Stimulated activated naive CD8-positive, alpha-beta T cell treated with anti-CD3 and anti-CD28 coated beads, Interleukin-15, amount 100 ng/mL, for 72 hours (primary cell): ENCODE measurements at regions not wholly inside any gene's neighbourhood (a gene's known extent, or its start where the extent isn't known, plus 50 kb on each side); places are given as distances from the start of the nearest gene placed in this dataset.
"Not testable (repeated sequence)": the region's sequence is repeated elsewhere in the genome, so short reads cannot be mapped to it uniquely, and the experiment has no call there.

Experiments
- ATAC-seq: fragments of 150-1000 bp; cut with Tn5 transposase; 2 replicates; pipeline ENCODE4 v1.10.0; 2021; ENCODE audit warnings: mild to moderate bottlenecking, moderate library complexity
- DNase-seq, 2 donors: peaks; one replicate each; pipeline ENCODE4 v3.0.0; 2021 to 2022
- H3K27ac Mint-ChIP-seq, 2 donors: one replicate each; pipeline ENCODE4 v1.8.0; 2022; ENCODE audit warnings: mild to moderate bottlenecking in 2 of 2, mixed read lengths in 2 of 2, moderate library complexity in 2 of 2
- H3K27me3 Mint-ChIP-seq: one replicate; pipeline ENCODE4 v1.8.0; 2022; ENCODE audit warnings: mixed read lengths
- H3K4me1 Mint-ChIP-seq: one replicate; pipeline ENCODE4 v1.8.0; 2022; ENCODE audit warnings: mild to moderate bottlenecking, mixed read lengths
- H3K4me3 Mint-ChIP-seq, 2 donors: one replicate each; pipeline ENCODE4 v1.8.0; 2022; ENCODE audit warnings: mild to moderate bottlenecking in 2 of 2, mixed read lengths in 2 of 2, moderate library complexity in 1 of 2
- H3K9me3 Mint-ChIP-seq, 2 donors: one replicate each; pipeline ENCODE4 v1.8.0; 2022; ENCODE audit warnings: mixed read lengths in 2 of 2

- DNase-seq: no peak
- Mint-ChIP-seq H3K27me3 (peaks cover 26% of the 10 kb centered on the region), H3K4me3 (no peak overlapping the region), H3K4me1 (no peaks in the 10 kb centered on the region), H3K9me3 (peaks cover 6 to 8% of the 10 kb centered on the region in 2 donors), H3K27ac (no peak overlapping the region)
- ATAC-seq: no peak
Observed at GRCh38 chr16:26396511-26397235, 670.1 kb upstream of the C16orf82 start.

DNA sequence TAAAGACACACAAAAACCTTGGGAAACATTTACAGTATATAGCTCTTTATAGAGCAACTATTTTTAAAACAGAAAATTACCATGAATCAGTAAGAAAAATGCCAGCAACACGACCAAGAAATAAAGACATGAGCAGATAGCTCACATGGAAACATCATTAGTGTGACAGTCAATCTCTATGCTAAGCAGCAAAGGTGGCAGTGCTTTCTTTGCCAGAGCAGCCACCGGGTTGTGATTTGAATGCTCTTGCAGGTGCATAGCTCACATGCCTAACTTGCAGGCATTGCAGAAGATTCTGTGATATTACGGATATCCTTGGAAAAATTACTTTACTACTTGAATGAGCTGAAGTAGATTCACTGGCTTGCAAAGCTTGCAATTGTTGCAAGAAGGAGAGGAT is 652.9 kb upstream of the C16orf82 start:
- H3K9me3 Mint-ChIP-seq: peaks cover 0 to 9% of the 10 kb centered on the region in 2 donors
- no peak overlapping the region for H3K4me3 Mint-ChIP-seq
- no peaks in the 10 kb centered on the region for H3K4me1 Mint-ChIP-seq
- peak overlapping the region in 1 of 2 donors; percentile 19 for H3K27ac Mint-ChIP-seq
- no peak for DNase-seq
- ATAC-seq: no peak
- peaks cover 27% of the 10 kb centered on the region for H3K27me3 Mint-ChIP-seq

DNA sequence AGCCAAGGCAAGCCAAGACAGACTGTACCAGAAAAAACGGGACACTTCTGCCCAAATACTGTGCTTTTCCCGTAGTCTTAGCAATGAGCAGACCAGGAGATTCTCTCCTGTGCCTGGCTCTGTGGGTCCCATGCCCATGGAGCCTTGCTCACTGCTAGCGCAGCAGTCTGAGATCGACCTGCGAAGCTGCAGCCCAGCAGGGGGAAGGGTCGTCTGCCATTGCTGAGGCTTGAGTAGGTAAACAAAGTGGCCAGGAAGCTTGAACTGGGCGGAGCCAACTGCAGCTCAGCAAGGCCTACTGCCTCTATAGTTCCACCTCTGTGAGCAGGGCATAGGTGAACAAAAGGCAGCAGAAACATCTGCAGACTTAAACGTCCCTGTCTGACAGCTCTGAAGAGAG is 647.3 kb upstream of the C16orf82 start:
- H3K4me3 Mint-ChIP-seq, ATAC-seq, H3K27ac Mint-ChIP-seq, DNase-seq, H3K4me1 Mint-ChIP-seq: not testable (repeated sequence)
- peaks cover 29% of the 10 kb centered on the region for H3K27me3 Mint-ChIP-seq
- peaks cover 20 to 21% of the 10 kb centered on the region in 2 donors for H3K9me3 Mint-ChIP-seq

DNA sequence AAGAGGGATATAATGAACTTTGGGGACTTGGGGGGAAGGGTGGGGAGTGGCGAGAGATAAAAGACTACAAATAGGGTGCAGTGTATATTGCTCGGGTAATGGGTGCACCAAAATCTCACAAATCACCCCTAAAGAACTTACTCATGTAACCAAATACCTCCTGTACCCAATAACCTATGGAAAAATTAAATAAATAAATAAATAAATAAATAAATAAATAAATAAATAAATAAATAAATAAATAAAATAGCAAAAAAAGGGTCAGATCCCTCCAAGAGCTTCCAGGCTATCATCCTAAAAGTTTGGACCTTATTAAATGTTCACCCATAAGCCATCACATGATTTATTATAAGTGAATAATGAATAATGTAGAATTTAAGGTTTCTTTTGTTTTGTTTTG is 636.1 kb upstream of the C16orf82 start:
- DNase-seq: no peak

DNA sequence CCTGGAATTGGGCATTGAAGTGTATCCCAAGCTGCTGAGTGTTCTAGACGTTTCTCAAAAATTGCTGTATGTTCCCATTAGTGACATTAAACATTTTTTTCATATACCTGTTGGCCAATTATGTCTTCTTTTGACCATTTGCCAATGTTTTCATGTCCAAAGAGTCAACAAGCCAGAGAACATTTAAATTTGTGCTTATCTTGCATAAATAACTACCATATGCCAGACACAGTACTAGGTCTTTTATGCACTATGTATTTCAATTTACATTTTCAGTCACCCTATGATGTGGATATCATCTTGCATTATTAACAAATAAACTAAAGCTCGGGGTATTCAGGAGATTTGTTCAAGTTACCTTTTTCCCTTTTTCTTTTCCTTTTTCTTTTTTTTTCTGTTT is 632.9 kb upstream of the C16orf82 start:
- Mint-ChIP-seq H3K9me3 (peaks cover 0 to 7% of the 10 kb centered on the region in 2 donors), H3K27ac (no peak overlapping the region), H3K4me1 (no peaks in the 10 kb centered on the region), H3K27me3 (no peaks in the 10 kb centered on the region), H3K4me3 (no peak overlapping the region)
- DNase-seq (no peak), ATAC-seq (no peak)

More for the DNA sequence above, 636.1 kb upstream of the C16orf82 start:
- peaks cover 0 to 3% of the 10 kb centered on the region in 2 donors for H3K9me3 Mint-ChIP-seq
- no peaks in the 10 kb centered on the region for H3K4me1 Mint-ChIP-seq
- no peaks in the 10 kb centered on the region for H3K27me3 Mint-ChIP-seq
- no peak for ATAC-seq
- no peak overlapping the region for H3K27ac Mint-ChIP-seq
- no peak overlapping the region for H3K4me3 Mint-ChIP-seq

DNA sequence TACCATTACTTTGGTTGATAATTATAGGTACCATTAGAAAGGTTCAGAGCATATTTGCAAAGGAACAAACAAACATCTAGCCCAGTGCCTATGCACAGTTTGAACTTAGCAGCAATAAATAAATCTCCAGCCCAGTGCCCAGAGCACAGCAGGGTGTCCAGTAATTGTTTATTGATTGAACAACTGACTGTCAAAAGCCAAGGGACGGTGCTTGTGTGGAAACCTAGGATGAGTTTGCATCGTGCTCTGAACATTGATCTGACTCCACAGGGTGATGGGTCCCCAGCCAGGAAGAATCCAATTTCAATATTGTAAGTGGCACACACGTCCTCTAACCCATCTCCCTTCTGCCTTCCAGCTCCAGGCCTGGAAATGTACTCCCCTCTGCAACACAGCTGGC is 625.5 kb upstream of the C16orf82 start:
- H3K4me1 Mint-ChIP-seq: no peaks in the 10 kb centered on the region
- no peak overlapping the region for H3K27ac Mint-ChIP-seq
- peaks cover 0 to 8% of the 10 kb centered on the region in 2 donors for H3K9me3 Mint-ChIP-seq
- DNase-seq (no peak), ATAC-seq (no peak)
- no peak overlapping the region for H3K4me3 Mint-ChIP-seq
- peaks cover 8% of the 10 kb centered on the region for H3K27me3 Mint-ChIP-seq

DNA sequence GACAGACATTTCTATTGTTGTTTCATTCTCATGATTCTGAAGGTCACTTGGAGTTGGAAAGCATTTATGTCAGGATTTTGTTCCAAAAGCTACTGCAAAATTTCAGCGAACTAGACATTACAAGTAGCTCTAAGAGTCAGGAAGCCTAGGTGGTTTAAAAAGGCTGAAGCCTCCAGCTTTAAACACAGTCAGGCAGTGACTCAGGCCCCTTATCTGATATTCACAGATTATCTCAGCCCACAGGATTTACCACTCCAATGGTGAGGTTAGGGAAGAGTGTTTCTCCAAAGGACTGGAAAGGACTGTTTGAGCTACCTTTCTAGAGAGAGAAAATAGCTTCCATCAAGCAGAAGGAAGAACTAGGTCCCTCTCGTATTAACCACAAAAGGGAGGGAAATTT is 624.4 kb upstream of the C16orf82 start:
- ATAC-seq: no peak
- Mint-ChIP-seq H3K4me3 (no peak overlapping the region), H3K27ac (no peak overlapping the region), H3K4me1 (no peaks in the 10 kb centered on the region), H3K27me3 (peaks cover 8% of the 10 kb centered on the region), H3K9me3 (peaks cover 0 to 8% of the 10 kb centered on the region in 2 donors)
- no peak for DNase-seq

DNA sequence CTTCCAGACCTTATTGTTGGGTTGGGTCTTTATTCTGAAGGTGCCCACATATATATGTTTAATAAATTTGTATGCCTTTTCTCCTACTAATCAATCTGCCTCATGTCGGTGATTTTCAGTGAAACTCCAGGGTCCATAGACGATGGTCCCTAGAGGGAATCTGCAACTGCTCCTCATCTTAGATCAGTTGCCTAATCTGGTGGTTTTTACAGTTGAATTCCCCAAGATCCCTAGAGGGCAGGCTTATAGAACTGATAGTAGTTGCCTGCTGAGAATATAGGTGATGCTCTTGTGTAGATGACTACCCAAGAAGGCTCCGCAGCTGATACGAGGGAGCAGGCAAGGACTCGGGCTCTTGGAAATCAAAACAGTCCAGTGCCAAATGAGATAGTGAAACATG is 619.2 kb upstream of the C16orf82 start:
- ATAC-seq (no peak), DNase-seq (no peak)
- no peak overlapping the region for H3K27ac Mint-ChIP-seq
- H3K4me3 Mint-ChIP-seq: no peak overlapping the region
- no peaks in the 10 kb centered on the region for H3K9me3 Mint-ChIP-seq
- H3K4me1 Mint-ChIP-seq: no peaks in the 10 kb centered on the region
- no peaks in the 10 kb centered on the region for H3K27me3 Mint-ChIP-seq

DNA sequence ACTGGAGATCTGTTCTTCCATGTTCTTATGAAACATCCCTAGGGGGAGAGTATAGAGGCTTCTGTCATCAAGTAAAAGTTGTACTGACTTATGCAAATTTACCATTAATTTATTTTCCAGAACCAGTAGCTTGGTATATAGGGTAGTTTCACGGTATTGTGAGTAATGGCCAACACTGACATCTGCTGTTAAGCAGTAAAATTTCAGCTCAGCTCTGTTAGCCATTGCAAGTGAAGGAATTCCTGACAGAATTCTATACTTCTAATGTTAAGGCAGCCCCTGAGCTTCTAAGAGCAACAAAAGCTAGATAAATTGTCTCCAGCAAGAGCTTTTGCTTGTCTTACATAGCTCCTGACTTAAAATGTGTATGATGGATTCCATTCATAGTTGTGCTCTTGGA is 613.5 kb upstream of the C16orf82 start:
- ATAC-seq (no peak), DNase-seq (no peak)
- H3K27ac Mint-ChIP-seq: no peak overlapping the region
- H3K9me3 Mint-ChIP-seq: peaks cover 0 to 13% of the 10 kb centered on the region in 2 donors
- no peak overlapping the region for H3K4me3 Mint-ChIP-seq
- peaks cover 17% of the 10 kb centered on the region for H3K27me3 Mint-ChIP-seq
- H3K4me1 Mint-ChIP-seq: no peaks in the 10 kb centered on the region

DNA sequence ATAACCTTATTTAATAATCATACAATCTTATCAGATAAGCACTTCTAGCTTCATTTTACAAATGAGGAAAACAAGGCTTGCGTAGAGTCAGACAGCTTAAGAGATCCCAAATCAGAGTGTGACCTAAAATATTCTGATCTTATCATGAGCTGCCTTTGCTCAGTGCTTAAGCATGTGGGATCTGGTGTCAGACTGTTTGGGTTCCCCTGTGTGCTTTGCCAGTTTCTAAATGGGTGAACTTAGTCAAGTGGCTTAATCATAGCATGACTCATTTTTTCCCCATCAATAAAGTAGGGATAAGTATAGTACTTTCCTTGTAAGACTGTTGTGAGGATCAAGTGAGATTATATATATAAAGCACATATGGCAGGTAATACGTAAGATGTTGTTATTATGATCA is 612.6 kb upstream of the C16orf82 start:
- H3K27me3 Mint-ChIP-seq: peaks cover 24% of the 10 kb centered on the region
- H3K9me3 Mint-ChIP-seq: peaks cover 0 to 19% of the 10 kb centered on the region in 2 donors
- ATAC-seq (no peak), DNase-seq (no peak)
- no peak overlapping the region for H3K4me3 Mint-ChIP-seq
- H3K27ac Mint-ChIP-seq: no peak overlapping the region
- H3K4me1 Mint-ChIP-seq: no peaks in the 10 kb centered on the region

DNA sequence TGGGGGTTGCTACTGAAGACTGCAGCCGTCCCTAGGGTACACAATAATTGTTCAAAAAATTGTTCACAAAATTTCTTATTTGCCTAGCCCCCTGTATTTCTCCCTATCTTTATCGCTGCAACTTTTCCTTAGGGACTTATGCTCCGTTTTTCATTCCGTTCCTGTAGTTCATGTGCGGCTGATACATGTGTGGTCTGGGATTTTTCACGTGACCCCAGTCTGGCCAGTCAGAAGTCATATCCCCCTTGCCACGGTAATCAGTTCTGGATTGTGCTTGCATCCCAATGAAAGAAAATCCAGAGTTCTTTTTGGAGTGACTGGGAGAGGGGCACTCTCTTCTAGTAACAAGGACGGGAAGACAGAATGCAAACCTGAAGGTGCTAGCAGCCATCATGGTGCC is 610.7 kb upstream of the C16orf82 start:
- no peaks in the 10 kb centered on the region for H3K4me1 Mint-ChIP-seq
- no peak for DNase-seq
- no peak for ATAC-seq
- no peak overlapping the region for H3K4me3 Mint-ChIP-seq
- H3K27ac Mint-ChIP-seq: peak overlapping the region in 1 of 2 donors; percentile 23
- peaks cover 0 to 19% of the 10 kb centered on the region in 2 donors for H3K9me3 Mint-ChIP-seq
- peaks cover 24% of the 10 kb centered on the region for H3K27me3 Mint-ChIP-seq

DNA sequence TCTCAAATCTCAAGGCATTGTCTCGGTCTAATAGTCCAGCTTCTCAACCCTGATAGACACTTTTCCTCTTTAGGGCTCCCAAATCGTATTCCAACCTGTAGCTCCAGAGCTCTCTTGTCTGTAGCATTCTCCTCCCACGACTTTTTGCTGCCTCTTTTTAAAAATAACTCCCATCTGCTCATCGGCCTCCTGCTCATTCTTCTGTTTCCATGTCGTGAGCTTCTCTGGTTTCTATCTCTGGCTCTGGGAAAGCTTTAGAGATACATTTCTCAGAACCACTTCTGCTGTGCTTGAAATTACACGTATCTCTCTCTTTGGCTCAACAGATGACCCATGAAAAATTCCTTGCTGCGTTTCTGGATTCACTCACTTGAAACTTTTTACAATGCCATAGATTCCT is 609.6 kb upstream of the C16orf82 start:
- DNase-seq: no peak
- H3K27me3 Mint-ChIP-seq: peaks cover 27% of the 10 kb centered on the region
- H3K9me3 Mint-ChIP-seq: peaks cover 0 to 19% of the 10 kb centered on the region in 2 donors
- no peak for ATAC-seq
- H3K27ac Mint-ChIP-seq: no peak overlapping the region
- no peak overlapping the region for H3K4me3 Mint-ChIP-seq
- H3K4me1 Mint-ChIP-seq: no peaks in the 10 kb centered on the region

DNA sequence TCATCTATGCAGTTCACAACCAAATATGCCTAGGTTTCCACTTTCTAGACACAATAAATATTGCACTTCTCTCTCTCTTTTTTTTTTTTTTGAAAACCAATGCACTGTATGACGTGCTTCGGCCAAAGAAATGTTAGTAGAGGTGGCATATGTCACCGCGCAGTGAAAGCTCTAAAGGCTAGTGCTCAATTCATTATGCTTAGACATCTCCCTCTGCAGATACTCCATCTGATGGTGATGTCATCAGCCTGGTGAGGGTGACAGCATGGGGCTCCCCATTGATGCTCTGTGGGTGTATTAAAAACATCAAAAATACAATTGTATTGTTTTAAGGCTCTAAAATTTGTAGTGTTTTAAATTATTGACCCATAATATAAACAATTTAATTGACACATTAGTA is 608.8 kb upstream of the C16orf82 start:
- Mint-ChIP-seq H3K9me3 (peaks cover 0 to 17% of the 10 kb centered on the region in 2 donors), H3K27ac (no peak overlapping the region), H3K4me3 (no peak overlapping the region), H3K4me1 (no peaks in the 10 kb centered on the region), H3K27me3 (peaks cover 35% of the 10 kb centered on the region)
- no peak for ATAC-seq
- DNase-seq: no peak

- DNase-seq: no peak
- no peak overlapping the region for H3K27ac Mint-ChIP-seq
- H3K9me3 Mint-ChIP-seq: peaks cover 7 to 21% of the 10 kb centered on the region in 2 donors
- H3K4me1 Mint-ChIP-seq: no peaks in the 10 kb centered on the region
- no peak overlapping the region for H3K4me3 Mint-ChIP-seq
- H3K27me3 Mint-ChIP-seq: peaks cover 34% of the 10 kb centered on the region
- no peak for ATAC-seq
Observed at GRCh38 chr16:26464576-26465266, 602.0 kb upstream of the C16orf82 start.

DNA sequence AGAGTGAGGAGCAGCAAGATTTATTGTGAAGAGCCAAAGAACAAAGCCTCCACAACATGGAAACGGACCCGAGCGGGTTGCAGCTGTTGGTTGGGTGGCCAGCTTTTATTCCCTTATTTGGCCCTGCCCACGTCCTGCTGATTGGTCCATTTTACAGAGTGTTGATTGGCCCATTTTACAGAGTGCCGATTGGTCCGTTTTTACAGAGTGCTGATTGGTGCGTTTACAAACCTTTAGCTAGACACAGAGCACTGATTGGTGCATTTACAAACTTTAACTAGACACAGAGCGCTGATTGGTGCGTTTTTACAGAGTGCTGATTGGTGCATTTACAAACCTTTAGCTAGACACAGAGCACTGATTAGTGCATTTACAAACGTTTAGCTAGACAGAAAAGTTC is 592.3 kb upstream of the C16orf82 start:
- DNase-seq, H3K27ac Mint-ChIP-seq, ATAC-seq, H3K4me3 Mint-ChIP-seq, H3K4me1 Mint-ChIP-seq: not testable (repeated sequence)
- peaks cover 23 to 36% of the 10 kb centered on the region in 2 donors for H3K9me3 Mint-ChIP-seq
- peaks cover 22% of the 10 kb centered on the region for H3K27me3 Mint-ChIP-seq

DNA sequence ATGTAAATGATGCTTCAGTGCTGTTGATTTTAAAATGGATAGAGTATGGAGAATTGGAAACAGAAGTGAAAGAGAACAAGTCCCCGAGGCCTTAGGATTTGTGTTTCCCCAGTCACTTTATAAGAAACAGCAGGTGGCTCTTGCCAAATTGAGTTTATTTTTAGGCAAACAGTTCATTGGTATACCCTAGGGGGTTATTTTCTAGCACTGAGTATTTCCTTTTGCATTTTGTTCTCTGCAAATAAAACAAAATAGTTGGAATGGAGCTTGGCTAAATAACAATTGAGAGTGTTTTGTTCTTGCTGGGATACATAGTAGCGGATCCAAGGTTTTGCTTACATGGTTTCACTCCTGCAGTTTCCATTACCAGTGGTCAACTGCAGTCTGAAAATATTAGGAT is 591.1 kb upstream of the C16orf82 start:
- no peaks in the 10 kb centered on the region for H3K4me1 Mint-ChIP-seq
- H3K27ac Mint-ChIP-seq: no peak overlapping the region
- H3K27me3 Mint-ChIP-seq: peaks cover 19% of the 10 kb centered on the region
- ATAC-seq: no peak
- H3K9me3 Mint-ChIP-seq: peaks cover 23 to 38% of the 10 kb centered on the region in 2 donors
- no peak for DNase-seq
- no peak overlapping the region for H3K4me3 Mint-ChIP-seq
